Fibroblast of the aortic adventitia (primary cell): ENCODE measurements at regions not wholly inside any gene's neighbourhood (a gene's known extent, or its start where the extent isn't known, plus 50 kb on each side); places are given as distances from the start of the nearest gene placed in this dataset.

Experiments
- DNase-seq: peaks from one replicate; pipeline ENCODE4 v3.0.0-alpha.2; 2010; ENCODE audit warnings: low read depth
- H3K4me3 ChIP-seq: 2 replicates; pipeline ENCODE4 v1.5.1; 2011; ENCODE audit warnings: low read depth, mild to moderate bottlenecking, control low read depth, low read length, moderate library complexity
- TF ChIP-seq, protein P1 (sequence below): IDR thresholded peaks from 2 replicates; pipeline ENCODE4 v1.5.1; 2011; ENCODE audit warnings: mild to moderate bottlenecking, low read length, control low read depth, inconsistent platforms; ENCODE audit not compliant: insufficient read depth

DNA sequence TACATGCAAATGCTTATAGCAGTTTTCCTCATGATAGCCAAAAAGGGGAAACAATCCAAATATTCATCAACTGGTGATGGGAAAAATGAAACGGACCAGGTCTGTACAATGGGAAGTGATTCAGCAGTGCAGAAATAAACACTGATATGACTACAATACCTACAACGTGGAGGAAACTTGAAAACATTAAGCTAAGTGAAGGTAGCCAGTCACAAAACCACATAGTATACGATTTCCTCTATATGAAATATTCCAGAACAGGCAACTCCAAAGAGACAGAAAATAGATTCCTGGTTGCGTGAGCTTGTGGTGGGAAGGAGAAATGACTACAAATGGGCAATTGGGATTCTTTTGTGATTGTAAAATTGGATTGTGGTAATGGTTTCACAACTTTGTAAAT is 263.1 kb upstream of the PITRM1 start:
- TF ChIP-seq, protein P1, sequence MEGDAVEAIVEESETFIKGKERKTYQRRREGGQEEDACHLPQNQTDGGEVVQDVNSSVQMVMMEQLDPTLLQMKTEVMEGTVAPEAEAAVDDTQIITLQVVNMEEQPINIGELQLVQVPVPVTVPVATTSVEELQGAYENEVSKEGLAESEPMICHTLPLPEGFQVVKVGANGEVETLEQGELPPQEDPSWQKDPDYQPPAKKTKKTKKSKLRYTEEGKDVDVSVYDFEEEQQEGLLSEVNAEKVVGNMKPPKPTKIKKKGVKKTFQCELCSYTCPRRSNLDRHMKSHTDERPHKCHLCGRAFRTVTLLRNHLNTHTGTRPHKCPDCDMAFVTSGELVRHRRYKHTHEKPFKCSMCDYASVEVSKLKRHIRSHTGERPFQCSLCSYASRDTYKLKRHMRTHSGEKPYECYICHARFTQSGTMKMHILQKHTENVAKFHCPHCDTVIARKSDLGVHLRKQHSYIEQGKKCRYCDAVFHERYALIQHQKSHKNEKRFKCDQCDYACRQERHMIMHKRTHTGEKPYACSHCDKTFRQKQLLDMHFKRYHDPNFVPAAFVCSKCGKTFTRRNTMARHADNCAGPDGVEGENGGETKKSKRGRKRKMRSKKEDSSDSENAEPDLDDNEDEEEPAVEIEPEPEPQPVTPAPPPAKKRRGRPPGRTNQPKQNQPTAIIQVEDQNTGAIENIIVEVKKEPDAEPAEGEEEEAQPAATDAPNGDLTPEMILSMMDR, result peak; percentile 6
- DNase-seq, result peak; percentile 81
- H3K4me3 ChIP-seq, result no peak overlapping the region

DNA sequence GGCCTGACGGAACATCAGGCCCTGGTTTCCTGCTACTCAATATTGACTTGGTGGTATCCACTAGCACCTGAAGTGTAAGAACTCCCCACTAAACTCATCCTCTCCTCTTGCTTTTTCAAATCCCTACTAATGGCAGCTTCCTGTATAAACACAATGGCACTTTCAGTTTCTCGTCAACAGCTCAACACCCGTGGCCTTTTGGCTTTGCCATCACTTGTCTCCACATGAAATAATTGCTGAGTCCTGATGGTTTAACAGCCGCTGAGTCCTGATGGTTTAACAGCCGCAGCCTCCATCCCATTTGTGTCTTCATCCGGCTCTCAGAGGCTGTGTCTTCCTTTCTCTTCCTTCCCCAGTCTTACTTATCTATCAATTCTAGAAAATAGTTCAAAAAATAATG is 261.4 kb upstream of the PITRM1 start:
- TF ChIP-seq, protein P1, result no peak
- DNase-seq, result no peak
- H3K4me3 ChIP-seq, result no peak overlapping the region

DNA sequence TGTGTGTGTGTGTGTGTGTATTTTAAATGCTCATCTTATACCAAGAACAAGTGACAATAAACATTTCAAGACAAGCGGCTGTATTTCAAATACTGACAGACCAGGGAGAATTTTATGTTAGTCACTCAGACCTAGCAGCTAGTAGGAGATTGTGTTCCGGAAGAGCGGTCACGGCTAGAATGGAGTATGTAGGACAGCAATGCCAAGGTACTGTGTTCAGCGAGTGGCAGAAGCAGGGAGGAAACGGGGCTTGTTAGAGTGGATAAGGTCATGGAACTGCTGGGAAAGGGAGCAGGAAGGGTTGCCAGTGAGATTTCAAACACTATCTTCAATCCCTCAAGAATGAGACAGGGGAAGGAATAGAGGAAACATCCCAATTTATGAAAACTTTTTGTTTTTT is 260.5 kb upstream of the PITRM1 start:
- no peak for DNase-seq
- TF ChIP-seq, protein P1, result no peak
- H3K4me3 ChIP-seq, result no peak overlapping the region

DNA sequence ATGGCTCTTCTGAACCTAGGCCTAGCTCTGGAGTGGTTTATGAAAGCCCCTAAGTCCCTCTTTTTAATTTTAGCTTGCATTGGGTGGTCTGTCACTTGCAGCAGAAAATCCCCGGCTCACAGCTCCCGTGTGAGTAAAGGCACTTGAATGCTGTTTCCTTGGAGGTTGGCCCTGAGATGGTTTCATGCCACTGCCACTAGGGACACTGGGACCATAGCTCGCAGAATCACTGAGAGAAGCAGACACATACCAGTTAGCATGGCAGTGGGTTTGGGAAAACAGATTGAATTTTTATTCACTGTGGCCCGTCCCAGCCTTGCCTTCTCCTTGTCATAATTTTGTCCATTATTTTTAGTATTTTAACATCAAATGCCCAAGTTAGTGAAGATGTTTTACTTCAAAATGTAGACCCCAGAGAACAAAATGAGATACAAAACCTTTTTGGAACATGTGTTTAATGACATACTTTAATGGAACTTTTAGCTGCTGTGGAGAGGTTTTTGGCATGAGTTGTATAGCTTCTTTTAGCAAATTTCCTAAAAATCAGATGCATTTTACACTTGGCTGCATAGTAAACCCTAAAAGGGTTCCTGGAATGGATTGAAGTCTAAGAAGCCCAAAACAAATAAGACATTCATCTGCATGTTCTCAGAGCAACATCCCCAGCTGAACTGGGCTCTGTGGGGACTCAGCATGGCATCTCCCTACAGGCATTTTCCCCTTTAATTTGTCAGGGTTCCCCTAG is 259.7 kb upstream of the PITRM1 start:
- TF ChIP-seq, protein P1, result no peak
- H3K4me3 ChIP-seq, result no peak overlapping the region
- no peak for DNase-seq

DNA sequence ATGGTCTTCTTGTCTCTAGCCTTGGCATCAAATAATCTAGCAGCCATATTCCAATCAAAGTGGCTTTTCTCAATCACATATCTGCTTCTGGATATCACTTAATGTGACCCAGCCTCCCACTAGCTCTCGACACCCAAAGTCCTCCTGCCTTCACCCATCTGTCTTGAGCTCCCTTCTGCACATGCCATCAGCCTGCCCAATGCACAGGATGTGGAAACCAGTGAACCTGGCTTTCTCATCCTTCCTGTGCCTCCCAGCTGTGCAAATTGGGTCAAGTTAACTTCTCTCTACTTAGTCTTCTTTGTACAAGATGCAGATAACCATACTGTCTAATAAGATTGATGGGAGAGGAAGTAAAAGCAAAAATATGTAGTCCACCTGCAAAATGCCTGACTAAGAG is 257.9 kb upstream of the PITRM1 start:
- DNase-seq, result no peak
- H3K4me3 ChIP-seq, result no peak overlapping the region
- TF ChIP-seq, protein P1, result no peak

DNA sequence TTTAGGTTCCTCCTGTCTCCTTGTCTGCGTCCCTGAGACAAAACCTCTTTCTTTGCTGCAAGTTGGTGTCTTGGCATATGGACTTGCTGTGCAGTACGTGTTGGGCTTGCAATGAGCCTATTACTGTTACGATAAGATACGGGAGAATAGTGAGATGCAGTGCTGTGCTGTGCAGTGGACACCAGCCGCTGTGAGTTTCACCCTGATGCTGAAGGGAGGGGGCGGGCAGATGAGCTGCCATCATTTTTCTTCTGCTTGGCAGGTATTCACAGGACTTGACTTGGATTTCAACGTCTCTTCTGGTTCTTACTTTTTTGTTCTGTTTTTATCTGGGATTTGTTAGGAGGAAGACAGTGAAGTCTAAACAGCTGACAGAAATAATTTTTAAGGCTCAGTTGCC is 257.1 kb upstream of the PITRM1 start:
- no peak overlapping the region for H3K4me3 ChIP-seq
- TF ChIP-seq, protein P1, result no peak
- no peak for DNase-seq

DNA sequence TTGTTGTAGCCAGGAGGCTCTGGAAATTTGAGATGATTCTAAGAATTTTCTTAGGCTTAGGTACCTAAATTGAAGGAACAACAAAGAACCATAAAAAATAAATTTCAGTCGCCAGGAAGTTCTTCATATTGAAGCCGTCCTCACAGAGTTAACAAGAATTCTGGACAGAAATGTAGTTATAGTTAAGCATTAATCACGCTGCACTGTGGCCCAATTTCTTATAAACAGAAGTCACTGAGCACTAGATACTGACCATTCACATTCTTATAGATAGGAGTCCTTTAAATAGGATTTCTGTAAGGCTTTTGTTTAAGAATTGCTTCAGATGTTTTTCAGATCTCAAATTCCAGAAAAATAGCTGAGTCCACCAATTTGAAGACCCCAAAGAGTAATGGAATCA is 256.2 kb upstream of the PITRM1 start:
- TF ChIP-seq, protein P1, result no peak
- DNase-seq, result no peak
- no peak overlapping the region for H3K4me3 ChIP-seq
